Neural cell (in vitro differentiated cells): ENCODE measurements at regions not wholly inside any gene's neighbourhood (a gene's known extent, or its start where the extent isn't known, plus 50 kb on each side); places are given as distances from the start of the nearest gene placed in this dataset.

Experiments used
- H2AFZ ChIP-seq: fragments of 200-600, 300-800 bp; sonication (generic), shearing (Covaris generic); 2 replicates; pipeline ENCODE4 v1.6.0; 2014; ENCODE audit warnings: low read depth, mild to moderate bottlenecking, antibody characterized with exemption, low read length, moderate library complexity
- H3F3A ChIP-seq: fragments of 200-600 bp; shearing (Covaris generic); 2 replicates; pipeline ENCODE4 v1.6.1; 2016; ENCODE audit warnings: mild to moderate bottlenecking, moderate library complexity, mixed read lengths, antibody characterized with exemption, low read length; ENCODE audit not compliant: insufficient read depth, poor library complexity, severe bottlenecking
- H3K27ac ChIP-seq: fragments of 200-600, 300-800 bp; sonication (generic), shearing (Covaris generic); 2 replicates; pipeline ENCODE4 v1.5.1; 2014; ENCODE audit warnings: mild to moderate bottlenecking, low read length, moderate library complexity
- H3K27me3 ChIP-seq: fragments of 300-800, 200-600 bp; sonication (generic), shearing (Covaris generic); 2 replicates; pipeline ENCODE4 v1.6.0; 2014; ENCODE audit warnings: mild to moderate bottlenecking, low read depth, low read length, moderate library complexity; ENCODE audit not compliant: insufficient read depth
- H3K36me3 ChIP-seq: fragments of 300-800, 200-600 bp; sonication (generic), shearing (Covaris generic); 2 replicates; pipeline ENCODE4 v1.5.1; 2014; ENCODE audit warnings: mild to moderate bottlenecking, antibody characterized with exemption, low read length, moderate library complexity; ENCODE audit not compliant: insufficient read depth
- H3K4me2 ChIP-seq: fragments of 300-800, 200-600 bp; sonication (generic), shearing (Covaris generic); 2 replicates; pipeline ENCODE4 v1.6.0; 2014; ENCODE audit warnings: mild to moderate bottlenecking, low read length
- H3K4me3 ChIP-seq: fragments of 300-800, 200-600 bp; sonication (generic), shearing (Covaris generic); 2 replicates; pipeline ENCODE4 v1.5.1; 2014; ENCODE audit warnings: mild to moderate bottlenecking, low read length, moderate library complexity
- H3K79me2 ChIP-seq: fragments of 200-600 bp; shearing (Covaris generic); replicated peaks from 2 replicates; pipeline ENCODE4 v1.6.0; 2014; ENCODE audit warnings: mild to moderate bottlenecking, low read length, moderate library complexity; ENCODE audit not compliant: insufficient read depth
- H3K9ac ChIP-seq: fragments of 300-800, 200-600 bp; sonication (generic), shearing (Covaris generic); 2 replicates; pipeline ENCODE4 v1.6.1; 2016; ENCODE audit warnings: mild to moderate bottlenecking, low read length, mixed read lengths
- H3K9me2 ChIP-seq: fragments of 200-600 bp; shearing (Covaris generic); 2 replicates; pipeline ENCODE4 v1.6.1; 2016; ENCODE audit warnings: mild to moderate bottlenecking, low read length, mixed read lengths; ENCODE audit not compliant: insufficient read depth
- H3K9me3 ChIP-seq: fragments of 200-600, 300-800 bp; sonication (generic), shearing (Covaris generic); 2 replicates; pipeline ENCODE4 v1.6.1; 2016; ENCODE audit warnings: mild to moderate bottlenecking, mixed run types, low read length, moderate library complexity, mixed read lengths
- H4K20me1 ChIP-seq: fragments of 200-600 bp; shearing (Covaris generic); 2 replicates; pipeline ENCODE4 v1.6.1; 2016; ENCODE audit warnings: mild to moderate bottlenecking, mixed run types; ENCODE audit not compliant: insufficient read depth
- EP300 ChIP-seq: fragments of 450-650 bp; conservative IDR thresholded peaks from 2 replicates; pipeline ENCODE4 v1.6.1; 2014; ENCODE audit warnings: antibody characterized with exemption, mild to moderate bottlenecking, moderate library complexity; ENCODE audit not compliant: poor library complexity, severe bottlenecking
- EZH2 ChIP-seq: fragments of 200-600, 300-800 bp; shearing (Covaris generic), sonication (generic); IDR thresholded peaks from 2 replicates; pipeline ENCODE4 v1.6.1; 2014; ENCODE audit warnings: antibody characterized with exemption, low read length, borderline replicate concordance, mild to moderate bottlenecking; ENCODE audit not compliant: insufficient read depth, poor library complexity, severe bottlenecking
- MXI1 ChIP-seq: fragments of 450-650 bp; conservative IDR thresholded peaks from 2 replicates; pipeline ENCODE4 v1.6.1; 2014; ENCODE audit warnings: antibody characterized with exemption, mild to moderate bottlenecking; ENCODE audit not compliant: poor library complexity, severe bottlenecking
- POLR2AphosphoS5 ChIP-seq: IDR thresholded peaks from 2 replicates; pipeline ENCODE4 v1.6.1; 2012
- RAD21 ChIP-seq: fragments of 450-650 bp; conservative IDR thresholded peaks from 2 replicates; pipeline ENCODE4 v1.6.1; 2014; ENCODE audit warnings: antibody characterized with exemption, mild to moderate bottlenecking, moderate library complexity
- TAF1 ChIP-seq: IDR thresholded peaks from 2 replicates; pipeline ENCODE4 v1.6.1; 2012; ENCODE audit warnings: low read depth
- TF ChIP-seq, protein P1 (sequence below): IDR thresholded peaks from 2 replicates; pipeline ENCODE4 v1.6.1; 2012; ENCODE audit warnings: borderline replicate concordance
- TF ChIP-seq, protein P2 (sequence below): fragments of 450-650 bp; IDR thresholded peaks from 2 replicates; pipeline ENCODE4 v1.5.1; 2014; ENCODE audit warnings: antibody characterized with exemption, mild to moderate bottlenecking, moderate library complexity; ENCODE audit not compliant: poor library complexity, severe bottlenecking

DNA sequence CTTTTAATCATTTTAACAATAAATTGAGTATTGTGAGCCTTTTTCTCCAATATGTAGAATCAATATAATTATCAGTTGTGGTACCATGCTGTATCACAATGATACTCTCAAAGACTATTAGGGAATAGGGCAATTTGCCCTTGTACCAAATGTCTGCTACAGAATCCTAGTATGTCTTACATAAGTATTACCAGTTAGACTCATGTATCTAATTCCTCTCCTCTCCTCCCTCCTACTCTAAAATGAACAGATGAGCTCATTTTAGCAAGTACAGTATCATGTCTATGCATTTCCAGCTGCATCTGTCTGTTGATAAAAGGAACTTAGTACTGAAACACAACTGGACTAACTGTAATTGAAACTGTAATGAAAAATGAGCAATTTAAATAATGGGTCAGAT is 124.3 kb upstream of the ATP11B start:
- no peaks in the 10 kb centered on the region for H3K9me2 ChIP-seq
- H3K4me3 ChIP-seq = no peak overlapping the region
- no peaks in the 10 kb centered on the region for H3F3A ChIP-seq
- no peak overlapping the region for H3K9ac ChIP-seq
- H3K36me3 ChIP-seq = no peaks in the 10 kb centered on the region
- no peaks in the 10 kb centered on the region for H3K9me3 ChIP-seq
- H2AFZ ChIP-seq = no peak overlapping the region
- H3K4me2 ChIP-seq = no peak overlapping the region
- no peaks in the 10 kb centered on the region for H3K27me3 ChIP-seq
- H4K20me1 ChIP-seq = no peaks in the 10 kb centered on the region
- H3K79me2 ChIP-seq = no peaks in the 10 kb centered on the region
- H3K27ac ChIP-seq = no peak overlapping the region
- TF ChIP-seq, protein P1, sequence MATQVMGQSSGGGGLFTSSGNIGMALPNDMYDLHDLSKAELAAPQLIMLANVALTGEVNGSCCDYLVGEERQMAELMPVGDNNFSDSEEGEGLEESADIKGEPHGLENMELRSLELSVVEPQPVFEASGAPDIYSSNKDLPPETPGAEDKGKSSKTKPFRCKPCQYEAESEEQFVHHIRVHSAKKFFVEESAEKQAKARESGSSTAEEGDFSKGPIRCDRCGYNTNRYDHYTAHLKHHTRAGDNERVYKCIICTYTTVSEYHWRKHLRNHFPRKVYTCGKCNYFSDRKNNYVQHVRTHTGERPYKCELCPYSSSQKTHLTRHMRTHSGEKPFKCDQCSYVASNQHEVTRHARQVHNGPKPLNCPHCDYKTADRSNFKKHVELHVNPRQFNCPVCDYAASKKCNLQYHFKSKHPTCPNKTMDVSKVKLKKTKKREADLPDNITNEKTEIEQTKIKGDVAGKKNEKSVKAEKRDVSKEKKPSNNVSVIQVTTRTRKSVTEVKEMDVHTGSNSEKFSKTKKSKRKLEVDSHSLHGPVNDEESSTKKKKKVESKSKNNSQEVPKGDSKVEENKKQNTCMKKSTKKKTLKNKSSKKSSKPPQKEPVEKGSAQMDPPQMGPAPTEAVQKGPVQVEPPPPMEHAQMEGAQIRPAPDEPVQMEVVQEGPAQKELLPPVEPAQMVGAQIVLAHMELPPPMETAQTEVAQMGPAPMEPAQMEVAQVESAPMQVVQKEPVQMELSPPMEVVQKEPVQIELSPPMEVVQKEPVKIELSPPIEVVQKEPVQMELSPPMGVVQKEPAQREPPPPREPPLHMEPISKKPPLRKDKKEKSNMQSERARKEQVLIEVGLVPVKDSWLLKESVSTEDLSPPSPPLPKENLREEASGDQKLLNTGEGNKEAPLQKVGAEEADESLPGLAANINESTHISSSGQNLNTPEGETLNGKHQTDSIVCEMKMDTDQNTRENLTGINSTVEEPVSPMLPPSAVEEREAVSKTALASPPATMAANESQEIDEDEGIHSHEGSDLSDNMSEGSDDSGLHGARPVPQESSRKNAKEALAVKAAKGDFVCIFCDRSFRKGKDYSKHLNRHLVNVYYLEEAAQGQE = no peak
- TF ChIP-seq EP300 = no peak
- TF ChIP-seq TAF1 = no peak
- TF ChIP-seq MXI1 = no peak

DNA sequence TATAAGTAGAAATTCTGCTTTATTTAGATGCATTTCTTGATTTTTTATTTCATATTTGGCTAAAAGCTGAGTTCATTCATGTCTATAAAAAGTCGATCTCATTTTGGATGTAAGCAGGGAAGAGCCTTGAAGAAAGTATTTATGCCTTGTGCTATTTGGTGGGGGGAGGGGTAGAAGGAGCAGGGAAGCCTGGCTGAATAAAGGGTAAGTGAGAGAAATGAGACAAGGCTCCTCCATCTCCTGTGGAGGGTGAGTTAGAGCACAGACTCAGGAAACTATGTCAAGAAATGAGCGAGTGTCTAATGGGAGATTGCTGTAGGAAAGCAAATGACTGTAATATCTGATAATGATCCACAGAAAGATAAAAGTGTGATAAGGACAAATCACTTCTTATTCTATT is 121.8 kb upstream of the ATP11B start:
- Histone ChIP-seq H2AFZ (no peak overlapping the region), H3K79me2 (no peaks in the 10 kb centered on the region), H3K4me2 (no peak overlapping the region), H3K27me3 (no peaks in the 10 kb centered on the region), H3K4me3 (no peak overlapping the region), H3K36me3 (no peaks in the 10 kb centered on the region), H3F3A (no peaks in the 10 kb centered on the region), H3K9me3 (no peaks in the 10 kb centered on the region), H3K9ac (no peak overlapping the region), H3K9me2 (no peaks in the 10 kb centered on the region), H4K20me1 (no peaks in the 10 kb centered on the region), H3K27ac (no peak overlapping the region)
- TF ChIP-seq, protein P2, sequence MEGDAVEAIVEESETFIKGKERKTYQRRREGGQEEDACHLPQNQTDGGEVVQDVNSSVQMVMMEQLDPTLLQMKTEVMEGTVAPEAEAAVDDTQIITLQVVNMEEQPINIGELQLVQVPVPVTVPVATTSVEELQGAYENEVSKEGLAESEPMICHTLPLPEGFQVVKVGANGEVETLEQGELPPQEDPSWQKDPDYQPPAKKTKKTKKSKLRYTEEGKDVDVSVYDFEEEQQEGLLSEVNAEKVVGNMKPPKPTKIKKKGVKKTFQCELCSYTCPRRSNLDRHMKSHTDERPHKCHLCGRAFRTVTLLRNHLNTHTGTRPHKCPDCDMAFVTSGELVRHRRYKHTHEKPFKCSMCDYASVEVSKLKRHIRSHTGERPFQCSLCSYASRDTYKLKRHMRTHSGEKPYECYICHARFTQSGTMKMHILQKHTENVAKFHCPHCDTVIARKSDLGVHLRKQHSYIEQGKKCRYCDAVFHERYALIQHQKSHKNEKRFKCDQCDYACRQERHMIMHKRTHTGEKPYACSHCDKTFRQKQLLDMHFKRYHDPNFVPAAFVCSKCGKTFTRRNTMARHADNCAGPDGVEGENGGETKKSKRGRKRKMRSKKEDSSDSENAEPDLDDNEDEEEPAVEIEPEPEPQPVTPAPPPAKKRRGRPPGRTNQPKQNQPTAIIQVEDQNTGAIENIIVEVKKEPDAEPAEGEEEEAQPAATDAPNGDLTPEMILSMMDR = no peak
- no peak for TF ChIP-seq MXI1

DNA sequence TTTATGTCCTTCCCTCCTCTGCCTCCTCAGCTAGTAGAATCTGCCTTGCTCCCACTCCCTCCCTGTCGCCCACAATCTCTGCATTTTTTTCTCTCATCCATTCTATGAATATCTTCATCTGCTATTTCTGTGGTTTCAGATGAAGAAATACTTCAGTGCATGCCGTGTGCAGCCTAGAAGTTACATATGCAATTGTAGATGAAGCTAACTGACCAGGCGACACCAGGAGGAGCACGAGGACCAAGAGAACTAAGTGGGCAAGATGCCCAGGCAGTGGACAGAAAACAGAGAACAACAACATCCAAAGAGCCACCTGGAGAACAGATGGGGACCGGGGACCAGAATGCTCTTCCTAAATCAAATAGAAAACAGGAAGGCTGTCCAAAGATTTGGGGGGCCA is 121.4 kb upstream of the ATP11B start:
- Histone ChIP-seq H4K20me1 (no peaks in the 10 kb centered on the region), H2AFZ (no peak overlapping the region), H3K4me2 (no peak overlapping the region), H3K27me3 (no peaks in the 10 kb centered on the region), H3K79me2 (no peaks in the 10 kb centered on the region), H3F3A (no peaks in the 10 kb centered on the region), H3K9me2 (no peaks in the 10 kb centered on the region), H3K4me3 (no peak overlapping the region), H3K36me3 (no peaks in the 10 kb centered on the region), H3K9ac (no peak overlapping the region), H3K9me3 (no peaks in the 10 kb centered on the region), H3K27ac (no peak overlapping the region)
- TF ChIP-seq EP300 (no peak), POLR2AphosphoS5 (no peak), EZH2 (no peak), RAD21 (no peak)
